ENCODE measurements at regions not wholly inside any gene's neighbourhood (a gene's known extent, or its start where the extent isn't known, plus 50 kb on each side); places are given as distances from the start of the nearest gene placed in this dataset.

- TF ChIP-seq, protein P1, sequence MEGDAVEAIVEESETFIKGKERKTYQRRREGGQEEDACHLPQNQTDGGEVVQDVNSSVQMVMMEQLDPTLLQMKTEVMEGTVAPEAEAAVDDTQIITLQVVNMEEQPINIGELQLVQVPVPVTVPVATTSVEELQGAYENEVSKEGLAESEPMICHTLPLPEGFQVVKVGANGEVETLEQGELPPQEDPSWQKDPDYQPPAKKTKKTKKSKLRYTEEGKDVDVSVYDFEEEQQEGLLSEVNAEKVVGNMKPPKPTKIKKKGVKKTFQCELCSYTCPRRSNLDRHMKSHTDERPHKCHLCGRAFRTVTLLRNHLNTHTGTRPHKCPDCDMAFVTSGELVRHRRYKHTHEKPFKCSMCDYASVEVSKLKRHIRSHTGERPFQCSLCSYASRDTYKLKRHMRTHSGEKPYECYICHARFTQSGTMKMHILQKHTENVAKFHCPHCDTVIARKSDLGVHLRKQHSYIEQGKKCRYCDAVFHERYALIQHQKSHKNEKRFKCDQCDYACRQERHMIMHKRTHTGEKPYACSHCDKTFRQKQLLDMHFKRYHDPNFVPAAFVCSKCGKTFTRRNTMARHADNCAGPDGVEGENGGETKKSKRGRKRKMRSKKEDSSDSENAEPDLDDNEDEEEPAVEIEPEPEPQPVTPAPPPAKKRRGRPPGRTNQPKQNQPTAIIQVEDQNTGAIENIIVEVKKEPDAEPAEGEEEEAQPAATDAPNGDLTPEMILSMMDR (conservative IDR thresholded peaks at IDR 0.05): no peak
- no peak for TF ChIP-seq ZFX (IDR thresholded peaks at IDR 0.05)
These were observed 1253.7 kb downstream of the LRFN5 start for GRCh38 chr14:42860371-42860770.
